CD4-positive, alpha-beta T cell treated with Interferon alpha-2 for 1 hour (primary cell): ENCODE measurements at regions not wholly inside any gene's neighbourhood (a gene's known extent, or its start where the extent isn't known, plus 50 kb on each side); places are given as distances from the start of the nearest gene placed in this dataset.

Experiments
- DNase-seq, 2 donors: peaks; one replicate each; pipeline ENCODE4 v3.0.0-alpha.2; 2020 to 2022

DNA sequence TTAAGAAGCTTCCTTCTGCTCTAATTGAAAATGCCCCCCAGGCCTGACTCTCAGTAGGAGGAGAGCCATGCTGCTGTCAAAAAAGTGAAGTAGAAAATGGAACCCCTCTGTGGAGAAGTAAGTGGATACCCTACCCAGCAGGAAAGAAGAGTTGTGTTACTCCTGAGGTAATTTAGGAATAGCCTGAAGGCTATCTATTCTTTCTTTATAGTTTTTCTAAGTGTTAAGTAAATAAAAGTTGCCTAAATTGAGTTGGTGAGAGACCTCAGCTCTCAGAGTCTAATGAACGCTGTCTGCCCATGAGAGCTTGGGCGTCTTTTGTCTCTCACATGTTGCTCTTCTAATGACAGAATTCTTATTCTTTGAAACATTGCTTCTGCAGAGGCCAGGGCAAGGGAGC is 116.2 kb downstream of the NSUN3 start:
- DNase-seq = no peak

DNA sequence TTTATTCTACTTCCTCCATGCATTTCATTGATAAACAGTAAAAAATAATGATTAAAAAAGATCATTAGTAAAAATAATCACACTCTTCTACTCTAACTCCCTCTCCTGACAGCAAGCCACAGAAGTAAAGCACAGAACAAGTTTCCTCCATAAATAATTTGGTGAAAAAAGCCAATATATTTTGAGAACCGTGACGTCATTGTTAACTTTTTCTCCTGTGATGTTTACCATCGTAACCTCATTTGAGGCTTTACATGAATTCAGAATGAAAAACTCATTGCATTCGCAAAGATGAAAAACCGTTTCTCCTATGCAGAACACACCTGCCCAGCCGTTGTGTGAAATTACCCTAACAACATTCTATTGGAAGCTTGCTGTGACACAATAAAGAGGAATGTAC is 120.7 kb downstream of the NSUN3 start:
- DNase-seq = no peak

GRCh38 chr3:94184781-94185180 is 121.9 kb downstream of the NSUN3 start:
- DNase-seq = no peak

GRCh38 chr3:94185753-94186152 is 122.9 kb downstream of the NSUN3 start:
- no peak for DNase-seq

GRCh38 chr3:94187697-94188096 is 124.8 kb downstream of the NSUN3 start:
- no peak for DNase-seq

DNA sequence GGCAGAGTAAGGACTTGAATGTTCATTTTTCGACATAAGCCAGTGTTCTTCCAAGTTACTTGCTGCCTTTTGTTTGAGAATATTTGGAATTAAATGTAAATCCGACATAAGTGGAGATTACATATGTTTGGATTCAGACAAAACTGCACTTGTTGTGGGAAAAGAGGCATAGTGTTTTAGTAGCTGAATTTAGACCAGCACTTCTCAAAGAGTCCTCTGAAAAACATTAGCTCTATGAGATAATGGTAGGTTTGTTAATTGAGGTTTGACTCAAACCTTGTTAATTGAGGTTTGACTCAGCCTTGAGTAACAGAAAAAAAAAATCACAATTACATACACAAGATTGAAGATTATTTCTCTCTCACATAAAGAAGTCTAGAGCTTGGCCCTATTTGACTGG is 132.5 kb downstream of the NSUN3 start:
- DNase-seq = no peak

- no peak for DNase-seq
Observed at GRCh38 chr3:94206291-94206690, 143.4 kb downstream of the NSUN3 start.

GRCh38 chr3:94210256-94210655 is 147.4 kb downstream of the NSUN3 start:
- DNase-seq = no peak

DNA sequence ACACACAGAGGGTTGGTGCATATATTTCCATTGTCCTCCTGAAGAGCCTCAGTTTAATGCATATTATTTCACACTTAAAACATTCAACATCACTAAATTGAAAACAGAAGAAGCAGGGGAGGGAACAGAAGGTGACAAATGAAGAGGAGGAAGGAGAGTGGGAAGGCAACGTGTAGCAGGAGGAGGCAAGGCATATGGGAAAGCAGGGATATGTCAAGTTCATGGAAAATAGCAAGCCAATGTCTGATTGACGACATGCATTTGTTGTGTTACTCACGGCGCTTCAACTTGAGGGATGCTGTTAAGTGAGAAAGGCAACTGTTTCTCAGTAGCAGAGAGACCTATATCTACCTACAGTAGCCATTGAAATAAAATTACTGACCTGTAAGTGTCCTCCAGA is 154.5 kb downstream of the NSUN3 start:
- DNase-seq = no peak

DNA sequence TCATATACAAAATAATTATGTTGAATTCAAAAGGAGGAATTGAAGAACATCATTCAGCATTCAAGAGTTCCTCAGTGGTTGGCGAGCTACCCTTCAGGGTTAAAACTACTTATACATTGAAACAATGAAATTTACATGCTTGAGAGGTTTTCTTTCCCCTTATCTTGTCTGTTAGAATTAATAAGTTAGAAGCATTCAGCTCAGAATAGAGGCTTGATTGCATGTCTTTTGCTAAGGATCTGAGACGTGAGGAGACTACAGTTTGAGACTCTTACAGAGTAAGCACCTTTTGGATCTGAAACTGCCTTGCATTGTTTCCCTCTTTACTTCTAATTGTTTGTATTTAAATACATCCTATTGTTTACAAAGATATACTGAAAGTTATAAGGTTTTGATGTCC is 157.6 kb downstream of the NSUN3 start:
- no peak for DNase-seq

GRCh38 chr3:94221829-94222228 is 159.0 kb downstream of the NSUN3 start:
- no peak for DNase-seq

- no peak for DNase-seq
Observed at GRCh38 chr3:94225148-94225865, 162.4 kb downstream of the NSUN3 start.

- no peak for DNase-seq
Observed at GRCh38 chr3:94226078-94226477, 163.2 kb downstream of the NSUN3 start.

DNA sequence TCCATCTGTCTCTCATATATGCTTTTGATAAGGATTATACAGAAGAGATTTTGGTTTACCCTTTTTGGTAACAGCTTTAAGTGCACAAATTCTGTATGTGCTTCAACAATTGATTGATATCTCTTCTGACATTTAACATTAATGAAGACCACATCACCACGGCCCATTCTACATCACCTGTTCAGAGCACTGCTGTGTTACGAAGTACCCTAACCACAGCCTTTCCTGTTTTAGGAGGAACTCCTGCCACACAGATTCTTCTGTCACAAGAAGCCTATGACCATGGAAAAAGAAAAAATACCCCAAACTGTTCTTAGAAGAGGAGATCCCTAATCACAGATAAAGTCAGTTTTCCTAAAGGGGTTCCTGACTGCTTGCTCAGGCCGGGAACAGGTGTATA is 170.1 kb downstream of the NSUN3 start:
- DNase-seq = no peak

- DNase-seq = no peak
Observed at GRCh38 chr3:94234177-94234788, 171.4 kb downstream of the NSUN3 start.

- DNase-seq = no peak
Observed at GRCh38 chr3:94241986-94242385, 179.1 kb downstream of the NSUN3 start.

DNA sequence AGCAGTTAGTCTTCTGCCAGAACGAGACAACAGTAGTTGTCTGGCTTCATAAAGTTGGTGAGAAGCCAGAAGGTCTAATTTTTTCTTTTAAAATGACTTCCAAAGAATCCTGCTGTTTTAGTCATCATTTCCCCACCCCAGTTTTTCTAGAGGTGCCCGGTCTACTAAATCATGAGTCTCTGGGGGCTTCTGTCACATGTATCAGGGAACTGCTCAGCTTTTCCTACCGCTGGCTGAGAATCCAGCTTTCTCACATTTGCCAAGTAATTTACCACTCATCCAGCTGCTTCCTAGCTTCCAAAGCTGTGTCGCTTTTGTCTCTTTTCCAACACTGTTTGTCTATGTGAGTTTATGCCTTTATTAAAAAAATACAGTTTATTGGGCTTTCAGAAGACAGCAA is 183.3 kb downstream of the NSUN3 start:
- no peak for DNase-seq

DNA sequence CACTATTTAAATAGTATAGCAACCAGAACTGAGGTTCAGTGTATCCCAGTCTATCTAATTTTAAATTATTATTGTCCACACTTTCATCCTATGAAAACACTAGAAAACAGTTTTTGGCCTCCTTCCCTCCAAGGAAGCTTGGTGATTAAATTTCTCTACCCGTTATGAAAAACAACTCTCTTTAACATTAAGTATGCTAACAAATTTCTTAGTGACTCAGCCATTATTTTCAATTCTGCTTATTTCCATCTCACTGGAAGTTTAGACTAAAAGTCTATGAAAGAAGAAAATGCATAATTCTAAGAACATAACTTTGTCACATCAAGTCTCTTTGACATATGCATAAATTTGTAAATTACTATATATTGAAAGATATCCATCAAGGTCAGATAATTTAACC is 185.2 kb downstream of the NSUN3 start:
- no peak for DNase-seq

GRCh38 chr3:94249491-94250079 is 186.7 kb downstream of the NSUN3 start:
- peak; percentile 8 to 50 for DNase-seq

DNA sequence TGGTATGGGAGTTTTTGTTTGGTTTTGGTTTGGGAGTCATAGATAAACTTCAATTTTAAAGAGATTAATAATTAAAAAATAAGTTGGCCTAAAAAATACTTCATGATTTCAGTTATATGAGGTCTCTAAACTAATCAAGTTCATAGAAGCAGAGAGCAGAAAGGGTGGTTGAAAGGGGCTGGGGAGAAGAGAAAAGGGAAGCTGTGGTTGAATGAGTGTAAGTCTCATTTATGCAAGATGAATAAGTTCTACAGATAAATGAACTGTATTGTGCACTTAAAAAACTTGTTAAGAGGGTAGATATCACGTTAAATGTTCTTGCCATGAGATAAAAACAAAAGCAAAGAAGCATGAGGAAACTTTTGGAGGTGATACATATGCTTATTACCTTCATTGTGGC is 188.7 kb downstream of the NSUN3 start:
- DNase-seq = no peak

- DNase-seq = no peak
Observed at GRCh38 chr3:94252316-94252715, 189.5 kb downstream of the NSUN3 start.

DNA sequence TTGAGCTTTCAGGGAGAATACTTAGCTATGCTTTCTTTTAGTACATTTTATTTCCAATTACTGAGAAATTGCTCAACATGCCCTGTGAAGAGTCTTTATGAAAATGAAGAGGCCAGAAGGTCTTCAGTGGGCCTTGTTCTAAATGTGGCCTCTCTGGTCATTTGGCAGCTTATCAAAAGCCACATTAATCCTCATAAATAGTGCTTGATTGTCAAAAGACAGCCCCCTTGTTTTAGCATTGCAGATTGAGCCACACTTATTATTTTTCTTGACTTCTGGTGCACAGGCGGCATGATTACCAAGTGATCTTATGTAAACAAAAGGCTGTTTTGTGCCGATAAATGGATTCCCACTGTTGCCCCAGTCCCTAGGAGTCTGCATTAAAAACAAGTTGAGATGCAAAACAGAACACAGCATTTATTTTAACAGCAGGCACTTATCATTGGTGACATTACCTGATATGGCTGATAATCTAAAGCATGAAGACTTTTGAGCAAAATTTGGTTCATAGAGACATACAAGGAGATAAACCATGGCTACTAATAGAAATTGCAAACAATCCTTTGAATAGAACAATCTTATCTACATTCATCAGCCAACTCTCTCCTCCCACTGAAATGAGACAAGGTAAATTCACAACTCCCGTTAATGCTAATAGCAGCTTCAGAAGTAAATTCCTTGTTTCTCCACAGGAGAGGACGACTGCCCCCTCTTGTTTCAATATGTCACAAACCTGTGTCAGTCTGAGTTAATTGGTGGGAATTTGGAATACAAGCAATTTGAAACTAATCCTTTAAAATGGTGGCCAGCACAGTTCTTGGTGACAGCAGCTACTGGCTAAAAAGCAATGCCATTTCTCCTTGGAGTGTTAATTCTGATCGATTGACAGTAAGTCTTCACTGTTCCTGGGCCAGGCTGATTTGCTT is 194.3 kb downstream of the NSUN3 start:
- no peak for DNase-seq

DNA sequence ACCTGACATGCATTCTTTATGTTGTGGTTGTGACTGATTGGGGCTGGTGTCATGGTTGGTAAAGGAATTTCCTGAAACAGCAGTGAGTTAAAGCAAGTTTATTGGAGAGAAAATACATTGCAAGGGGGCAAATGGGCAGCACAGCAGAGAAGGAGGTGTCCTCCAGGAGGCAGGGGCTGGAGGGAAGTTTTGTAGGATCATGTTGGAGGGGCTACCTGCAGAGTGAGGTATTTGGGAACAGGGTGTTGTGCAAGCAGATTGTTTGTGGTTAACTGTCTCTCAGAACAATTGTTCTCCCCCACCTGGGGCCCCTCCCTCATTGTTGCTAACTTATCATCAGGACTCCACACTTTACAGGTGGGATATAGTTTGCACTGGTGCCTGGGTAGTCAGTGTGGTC is 196.0 kb downstream of the NSUN3 start:
- no peak for DNase-seq

DNA sequence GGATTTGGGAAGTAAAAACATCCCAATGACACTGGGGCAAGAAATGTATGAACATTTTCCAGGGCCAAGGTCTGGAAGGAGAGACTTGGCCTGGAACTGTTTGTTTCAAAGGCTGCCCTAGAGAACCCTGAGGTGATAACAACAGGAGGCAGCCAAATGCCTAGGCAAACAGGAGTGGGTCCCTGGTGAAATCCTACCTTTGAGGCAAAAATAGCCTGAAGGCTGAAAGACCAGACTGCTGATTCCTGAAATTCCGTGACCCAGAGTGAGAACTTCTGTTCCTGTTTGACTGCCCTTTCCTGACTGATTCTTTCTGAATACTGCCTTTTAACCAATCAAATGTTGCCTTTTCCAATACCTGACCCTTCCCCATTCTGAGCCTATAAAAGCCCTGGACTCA is 196.4 kb downstream of the NSUN3 start:
- DNase-seq = no peak
